PC-3 (cell line): ENCODE measurements at regions not wholly inside any gene's neighbourhood (a gene's known extent, or its start where the extent isn't known, plus 50 kb on each side); places are given as distances from the start of the nearest gene placed in this dataset.

ENCODE experiments used
- EZH2 ChIP-seq: fragments of 300-600 bp; sonication (generic); IDR thresholded peaks from one replicate; pipeline ENCODE4 v1.6.1; 2017; ENCODE audit warnings: antibody characterized with exemption, mild to moderate bottlenecking, low read length; ENCODE audit not compliant: unreplicated experiment
- TF ChIP-seq, protein P1 (sequence below): fragments of 300-600 bp; sonication (generic); conservative IDR thresholded peaks from 2 replicates; pipeline ENCODE4 v1.5.1; 2017; ENCODE audit warnings: antibody characterized with exemption, low read depth, mild to moderate bottlenecking, low read length

DNA sequence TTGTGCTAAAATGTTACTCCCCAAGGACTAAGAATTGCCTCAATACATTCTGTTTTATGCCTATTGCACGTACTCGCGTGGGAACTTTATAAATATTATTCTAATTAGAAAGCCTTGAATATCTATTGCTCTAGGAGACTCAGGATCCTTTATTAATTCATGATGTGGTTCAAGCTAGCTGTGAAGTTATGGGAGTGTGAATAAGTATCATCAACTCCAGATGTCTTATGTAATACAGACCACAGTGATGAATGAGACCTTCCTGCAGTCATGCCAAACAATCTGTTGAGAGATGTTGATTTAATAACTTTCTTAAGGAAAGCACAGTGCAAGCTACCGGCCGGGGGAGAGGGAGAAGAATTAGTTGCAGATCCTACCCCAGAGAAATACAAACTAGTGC is 519.2 kb upstream of the ZP4 start:
- TF ChIP-seq, protein P1, sequence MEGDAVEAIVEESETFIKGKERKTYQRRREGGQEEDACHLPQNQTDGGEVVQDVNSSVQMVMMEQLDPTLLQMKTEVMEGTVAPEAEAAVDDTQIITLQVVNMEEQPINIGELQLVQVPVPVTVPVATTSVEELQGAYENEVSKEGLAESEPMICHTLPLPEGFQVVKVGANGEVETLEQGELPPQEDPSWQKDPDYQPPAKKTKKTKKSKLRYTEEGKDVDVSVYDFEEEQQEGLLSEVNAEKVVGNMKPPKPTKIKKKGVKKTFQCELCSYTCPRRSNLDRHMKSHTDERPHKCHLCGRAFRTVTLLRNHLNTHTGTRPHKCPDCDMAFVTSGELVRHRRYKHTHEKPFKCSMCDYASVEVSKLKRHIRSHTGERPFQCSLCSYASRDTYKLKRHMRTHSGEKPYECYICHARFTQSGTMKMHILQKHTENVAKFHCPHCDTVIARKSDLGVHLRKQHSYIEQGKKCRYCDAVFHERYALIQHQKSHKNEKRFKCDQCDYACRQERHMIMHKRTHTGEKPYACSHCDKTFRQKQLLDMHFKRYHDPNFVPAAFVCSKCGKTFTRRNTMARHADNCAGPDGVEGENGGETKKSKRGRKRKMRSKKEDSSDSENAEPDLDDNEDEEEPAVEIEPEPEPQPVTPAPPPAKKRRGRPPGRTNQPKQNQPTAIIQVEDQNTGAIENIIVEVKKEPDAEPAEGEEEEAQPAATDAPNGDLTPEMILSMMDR = no peak
- no peak for TF ChIP-seq EZH2
